H9 (cell line): ENCODE measurements at regions not wholly inside any gene's neighbourhood (a gene's known extent, or its start where the extent isn't known, plus 50 kb on each side); places are given as distances from the start of the nearest gene placed in this dataset.

ENCODE experiments used
- DNase-seq: peaks from one replicate; pipeline ENCODE4 v3.0.0-alpha.2; 2017
- H2AFZ ChIP-seq: one replicate; pipeline ENCODE4 v1.6.1; 2013; ENCODE audit warnings: mild to moderate bottlenecking, low read length, control low read depth, moderate library complexity
- H2AK5ac ChIP-seq: 2 replicates; pipeline ENCODE4 v1.6.1; 2013; ENCODE audit warnings: low read length, control low read depth, mixed read lengths; ENCODE audit not compliant: insufficient read length
- H2BK120ac ChIP-seq: one replicate; pipeline ENCODE4 v1.6.1; 2013; ENCODE audit warnings: low read depth, mild to moderate bottlenecking, low read length, control low read depth, inconsistent platforms; ENCODE audit not compliant: poor library complexity, severe bottlenecking
- H2BK12ac ChIP-seq: 2 replicates; pipeline ENCODE4 v1.6.1; 2013; ENCODE audit warnings: low read length, control low read depth, mixed read lengths, low read depth; ENCODE audit not compliant: insufficient read length
- H2BK15ac ChIP-seq: 2 replicates; pipeline ENCODE4 v1.6.1; 2013; ENCODE audit warnings: low read depth, low read length, control low read depth
- H2BK20ac ChIP-seq: one replicate; pipeline ENCODE4 v1.6.1; 2013; ENCODE audit warnings: low read depth, mild to moderate bottlenecking, low read length, control low read depth, inconsistent platforms; ENCODE audit not compliant: poor library complexity, severe bottlenecking
- H2BK5ac ChIP-seq: 2 replicates; pipeline ENCODE4 v1.6.1; 2013; ENCODE audit warnings: low read length, control low read depth, mixed read lengths; ENCODE audit not compliant: insufficient read length
- H3K14ac ChIP-seq: 2 replicates; pipeline ENCODE4 v1.6.1; 2013; ENCODE audit warnings: low read length, control low read depth; ENCODE audit not compliant: insufficient read depth
- H3K18ac ChIP-seq: 2 replicates; pipeline ENCODE4 v1.6.1; 2013; ENCODE audit warnings: low read depth, mild to moderate bottlenecking, mixed read lengths, low read length, control low read depth; ENCODE audit not compliant: insufficient read length
- H3K23ac ChIP-seq: 2 replicates; pipeline ENCODE4 v1.6.1; 2013; ENCODE audit warnings: low read length, control low read depth, mixed read lengths, low read depth; ENCODE audit not compliant: insufficient read length
- H3K23me2 ChIP-seq: 2 replicates; pipeline ENCODE4 v1.6.1; 2013; ENCODE audit warnings: low read depth, mild to moderate bottlenecking, mixed read lengths, low read length, control low read depth; ENCODE audit not compliant: insufficient read length, poor library complexity, severe bottlenecking
- H3K27ac ChIP-seq: 2 replicates; pipeline ENCODE4 v1.5.1; 2013; ENCODE audit warnings: low read length, control low read depth, mixed read lengths, low read depth; ENCODE audit not compliant: insufficient read length
- H3K27me3 ChIP-seq: 2 replicates; pipeline ENCODE4 v1.6.1; 2013; ENCODE audit warnings: low read length, control low read depth, inconsistent platforms; ENCODE audit not compliant: insufficient read depth
- H3K4ac ChIP-seq: 2 replicates; pipeline ENCODE4 v1.6.1; 2013; ENCODE audit warnings: low read depth, mild to moderate bottlenecking, control low read depth, inconsistent platforms, low read length, moderate library complexity
- H3K4me1 ChIP-seq: 2 replicates; pipeline ENCODE4 v1.6.1; 2013; ENCODE audit warnings: low read length, control low read depth, inconsistent platforms; ENCODE audit not compliant: insufficient read depth
- H3K4me2 ChIP-seq: 2 replicates; pipeline ENCODE4 v1.6.1; 2013; ENCODE audit warnings: low read length, control low read depth, mixed read lengths; ENCODE audit not compliant: insufficient read length, insufficient read depth
- H3K56ac ChIP-seq: 2 replicates; pipeline ENCODE4 v1.6.1; 2013; ENCODE audit warnings: low read depth, mild to moderate bottlenecking, mixed read lengths, low read length, control low read depth; ENCODE audit not compliant: insufficient read length
- H3K79me1 ChIP-seq: 2 replicates; pipeline ENCODE4 v1.6.1; 2013; ENCODE audit warnings: low read depth, mild to moderate bottlenecking, moderate library complexity, low read length, control low read depth, inconsistent platforms; ENCODE audit not compliant: insufficient read depth, poor library complexity, severe bottlenecking
- H3K79me2 ChIP-seq: 2 replicates; pipeline ENCODE4 v1.6.1; 2013; ENCODE audit warnings: low read length, control low read depth, inconsistent platforms; ENCODE audit not compliant: insufficient read depth
- H3K9ac ChIP-seq: 2 replicates; pipeline ENCODE4 v1.6.1; 2013; ENCODE audit warnings: low read length, control low read depth, mixed read lengths; ENCODE audit not compliant: insufficient read length; ENCODE audit errors: extremely low read depth
- H3K9me3 ChIP-seq: one replicate; pipeline ENCODE4 v1.6.1; 2013; ENCODE audit warnings: low read depth, low read length, inconsistent platforms; ENCODE audit not compliant: control insufficient read depth
- H3T11ph ChIP-seq: one replicate; pipeline ENCODE4 v1.6.1; 2013; ENCODE audit warnings: mild to moderate bottlenecking, low read length, control low read depth, inconsistent platforms
- H4K20me1 ChIP-seq: one replicate; pipeline ENCODE4 v1.6.1; 2013; ENCODE audit not compliant: control insufficient read depth, insufficient read length, insufficient read depth
- H4K5ac ChIP-seq: 2 replicates; pipeline ENCODE4 v1.6.1; 2013; ENCODE audit warnings: low read depth, mild to moderate bottlenecking, mixed read lengths, low read length, control low read depth; ENCODE audit not compliant: insufficient read length
- H4K8ac ChIP-seq: replicated peaks from 2 replicates; pipeline ENCODE4 v1.6.1; 2013; ENCODE audit warnings: low read length, control low read depth, mixed read lengths, low read depth; ENCODE audit not compliant: insufficient read length
- H4K91ac ChIP-seq: 2 replicates; pipeline ENCODE4 v1.6.1; 2013; ENCODE audit warnings: low read depth, mild to moderate bottlenecking, moderate library complexity, mixed read lengths, low read length, control low read depth; ENCODE audit not compliant: insufficient read length
- H3K27ac Mint-ChIP-seq, 3 experiments: 2 replicates in 2 of 3; 3 replicates in 1 of 3; pipeline ENCODE4 v1.8.0; 2020 to 2021; ENCODE audit warnings: mixed read lengths in 3 of 3, mild to moderate bottlenecking in 1 of 3, moderate library complexity in 1 of 3
- H3K27me3 Mint-ChIP-seq: 2 replicates; pipeline ENCODE4 v1.8.0; 2021; ENCODE audit warnings: low read depth, mild to moderate bottlenecking, moderate library complexity, mixed read lengths
- H3K36me3 Mint-ChIP-seq, 3 experiments: 2 replicates in 2 of 3; 3 replicates in 1 of 3; pipeline ENCODE4 v1.8.0; 2020 to 2021; ENCODE audit warnings: low read depth in 3 of 3, mixed read lengths in 3 of 3; ENCODE audit not compliant: insufficient read depth in 1 of 3
- H3K4me1 Mint-ChIP-seq, 2 experiments: 2 replicates each; pipeline ENCODE4 v1.8.0; 2020; ENCODE audit warnings: mixed read lengths in 2 of 2
- H3K4me3 Mint-ChIP-seq, 2 experiments: 2 replicates in 1 of 2; 3 replicates in 1 of 2; pipeline ENCODE4 v1.8.0; 2020 to 2021; ENCODE audit warnings: mild to moderate bottlenecking in 2 of 2, mixed read lengths in 2 of 2, moderate library complexity in 1 of 2
- H3K9me3 Mint-ChIP-seq, 2 experiments: 2 replicates in 1 of 2; 3 replicates in 1 of 2; pipeline ENCODE4 v1.8.0; 2020; ENCODE audit warnings: mild to moderate bottlenecking in 2 of 2, mixed read lengths in 2 of 2, moderate library complexity in 1 of 2
- CTCF ChIP-seq: fragments of 200-600 bp; sonication (generic); conservative IDR thresholded peaks from 3 replicates; pipeline ENCODE4 v1.8.0; 2021; ENCODE audit warnings: antibody characterized with exemption, mild to moderate bottlenecking
- WGBS: extraction: QIAGEN DNeasy Blood & Tissue Kit; methylation state at CpG from one replicate; pipeline ENCODE4 v1.1.7; 2013; ENCODE audit warnings: missing lambda C conversion rate, low lambda C conversion rate, mixed read lengths; ENCODE audit not compliant: insufficient read length; ENCODE audit errors: extremely low coverage; 5-methylcytosine and 5-hydroxymethylcytosine counted together

- Histone ChIP-seq H3K14ac (no peak overlapping the region), H3T11ph (no peak overlapping the region), H2BK15ac (no peak overlapping the region), H3K79me2 (no peaks in the 10 kb centered on the region), H4K8ac (no peak overlapping the region), H3K4me1 (no peaks in the 10 kb centered on the region), H3K9ac (no peak overlapping the region), H2AK5ac (no peak overlapping the region), H2AFZ (no peak overlapping the region), H3K9me3 (peaks cover 89% of the 10 kb centered on the region), H2BK20ac (no peak overlapping the region), H3K79me1 (no peaks in the 10 kb centered on the region), H2BK12ac (no peak overlapping the region), H3K18ac (no peak overlapping the region), H3K4ac (no peak overlapping the region), H3K27ac (no peak overlapping the region), H4K5ac (no peak overlapping the region), H4K20me1 (no peaks in the 10 kb centered on the region), H3K4me2 (no peak overlapping the region), H3K56ac (no peak overlapping the region), H2BK5ac (no peak overlapping the region), H2BK120ac (no peak overlapping the region), H3K23me2 (no peaks in the 10 kb centered on the region), H3K27me3 (no peaks in the 10 kb centered on the region; the same call in 1 of the 2 replicates), H4K91ac (no peak overlapping the region), H3K23ac (no peak overlapping the region)
- Mint-ChIP-seq H3K36me3 (peaks cover 9 to 39% (median 21%) of the 10 kb centered on the region in 3 experiments; a peak in 6 of 7 replicates), H3K4me3 (no peak overlapping the region), H3K9me3 (peaks cover 85 to 97% of the 10 kb centered on the region in 2 experiments), H3K27ac (no peak overlapping the region), H3K4me1 (no peaks in the 10 kb centered on the region), H3K27me3 (peaks cover 6% of the 10 kb centered on the region)
- no peak for DNase-seq
- no CpG with 5 or more reads among the region's 7 CpGs for WGBS
- no peak for TF ChIP-seq CTCF
Measured at GRCh38 chr22:47286590-47286989, 524.1 kb downstream of the TBC1D22A start.
